Caco-2 (cell line): ENCODE measurements at regions not wholly inside any gene's neighbourhood (a gene's known extent, or its start where the extent isn't known, plus 50 kb on each side); places are given as distances from the start of the nearest gene placed in this dataset.

ENCODE experiments used
- BruUV-seq: library from RNA; stranded (reverse); fragments of 400-500 nt; replicated peaks from 2 replicates; lab custom pipeline; 2021; lab: Mats Ljungman, UMichigan
- CTCF ChIA-PET: fragments of 300-600 bp; sonication (Branson Sonifier 250); formaldehyde crosslinking; loops from one replicate; lab custom pipeline; 2022; ENCODE audit warnings: antibody characterized with exemption; lab: Charles Lee
- POLR2A ChIA-PET: fragments of 300-600 bp; sonication (Branson Sonifier 250); formaldehyde crosslinking; loops from one replicate; lab custom pipeline; 2022; ENCODE audit warnings: antibody characterized with exemption; lab: Charles Lee
- DNase-seq, 2 experiments: peaks; one replicate each; pipeline versions ENCODE4 v3.0.0 to v3.0.0-alpha.2; 2020 to 2022
- H3K27me3 ChIP-seq: replicated peaks from 2 replicates; pipeline ENCODE4 v1.6.0; 2011; ENCODE audit warnings: low read length; ENCODE audit not compliant: control insufficient read depth, insufficient read depth
- H3K36me3 ChIP-seq: 2 replicates; pipeline ENCODE4 v1.5.1; 2011; ENCODE audit warnings: low read length; ENCODE audit not compliant: control insufficient read depth, insufficient read depth
- H3K4me1 ChIP-seq: fragments of 250-450 bp; sonication (Bioruptor Pico); 2 replicates; pipeline ENCODE4 v1.5.1; 2020; ENCODE audit warnings: mild to moderate bottlenecking
- H3K4me3 ChIP-seq: 2 replicates; pipeline ENCODE4 v1.5.1; 2011; ENCODE audit warnings: low read depth, mild to moderate bottlenecking, control low read depth, low read length
- H3K9me3 ChIP-seq: fragments of 250-450 bp; sonication (Bioruptor Pico); 2 replicates; pipeline ENCODE4 v1.5.1; 2020; ENCODE audit warnings: mild to moderate bottlenecking, moderate library complexity
- H3K27ac Mint-ChIP-seq: one replicate; pipeline ENCODE4 v1.8.0; 2022; ENCODE audit warnings: mixed read lengths; ENCODE audit not compliant: unreplicated experiment
- H3K27me3 Mint-ChIP-seq: one replicate; pipeline ENCODE4 v1.8.0; 2022; ENCODE audit warnings: mixed read lengths; ENCODE audit not compliant: insufficient read depth, unreplicated experiment
- H3K36me3 Mint-ChIP-seq: one replicate; pipeline ENCODE4 v1.8.0; 2022; ENCODE audit warnings: mild to moderate bottlenecking, mixed read lengths; ENCODE audit not compliant: insufficient read depth, unreplicated experiment
- H3K4me1 Mint-ChIP-seq: one replicate; pipeline ENCODE4 v1.8.0; 2022; ENCODE audit warnings: low read depth, mixed read lengths; ENCODE audit not compliant: unreplicated experiment
- H3K4me3 Mint-ChIP-seq: one replicate; pipeline ENCODE4 v1.8.0; 2022; ENCODE audit warnings: mild to moderate bottlenecking, moderate library complexity, mixed read lengths; ENCODE audit not compliant: unreplicated experiment
- H3K9me3 Mint-ChIP-seq: one replicate; pipeline ENCODE4 v1.8.0; 2022; ENCODE audit warnings: mixed read lengths; ENCODE audit not compliant: unreplicated experiment
- intact Hi-C: fragments of 100-400 bp; cut with micrococcal nuclease; formaldehyde crosslinking; loops from one replicate; pipeline ENCODE4 v1.10.0; 2022; ENCODE audit not compliant: unreplicated experiment
- TF ChIP-seq, protein P1 (sequence below), 2 experiments: fragments of 200-600 bp in 1 of 2; IDR thresholded peaks; 1 replicate in 1 of 2; 2 replicates in 1 of 2; pipeline versions ENCODE4 v1.5.1 to v1.8.0; 2011 to 2022; ENCODE audit warnings: antibody characterized with exemption in 1 of 2, control low read depth in 1 of 2, inconsistent platforms in 1 of 2, low read depth in 1 of 2, low read length in 1 of 2, mild to moderate bottlenecking in 1 of 2, moderate library complexity in 1 of 2; ENCODE audit not compliant: insufficient read depth in 1 of 2, severe bottlenecking in 1 of 2, unreplicated experiment in 1 of 2

DNA sequence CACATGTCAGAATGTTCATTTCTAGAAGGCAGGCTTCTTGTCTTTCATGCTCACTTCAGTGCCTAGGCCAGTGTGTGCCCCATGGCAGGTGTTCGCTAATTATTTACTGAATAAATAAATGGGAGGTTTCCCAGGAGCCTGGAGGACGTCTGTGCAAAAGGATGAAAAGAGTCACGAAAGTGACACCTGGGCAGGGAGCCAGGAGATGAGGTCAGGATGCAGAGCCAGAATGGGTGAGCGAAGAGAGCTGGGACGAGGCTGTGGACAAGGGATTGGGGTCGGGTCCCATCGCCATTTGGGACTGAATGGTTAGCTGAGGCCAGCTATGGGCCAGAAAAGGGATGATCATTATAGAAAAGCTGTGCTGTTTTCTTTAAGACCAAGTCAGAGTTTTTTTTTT is 560.4 kb downstream of the TBC1D22A start:
- BruUV-seq, result no TSS peak
- H3K27me3 Mint-ChIP-seq, result peaks cover 6% of the 10 kb centered on the region
- H3K9me3 Mint-ChIP-seq, result no peaks in the 10 kb centered on the region
- intact Hi-C loops, result no loop called here
- CTCF ChIA-PET, result no interaction called here
- H3K4me1 Mint-ChIP-seq, result no peaks in the 10 kb centered on the region
- H3K36me3 ChIP-seq, result no peaks in the 10 kb centered on the region
- TF ChIP-seq, protein P1, sequence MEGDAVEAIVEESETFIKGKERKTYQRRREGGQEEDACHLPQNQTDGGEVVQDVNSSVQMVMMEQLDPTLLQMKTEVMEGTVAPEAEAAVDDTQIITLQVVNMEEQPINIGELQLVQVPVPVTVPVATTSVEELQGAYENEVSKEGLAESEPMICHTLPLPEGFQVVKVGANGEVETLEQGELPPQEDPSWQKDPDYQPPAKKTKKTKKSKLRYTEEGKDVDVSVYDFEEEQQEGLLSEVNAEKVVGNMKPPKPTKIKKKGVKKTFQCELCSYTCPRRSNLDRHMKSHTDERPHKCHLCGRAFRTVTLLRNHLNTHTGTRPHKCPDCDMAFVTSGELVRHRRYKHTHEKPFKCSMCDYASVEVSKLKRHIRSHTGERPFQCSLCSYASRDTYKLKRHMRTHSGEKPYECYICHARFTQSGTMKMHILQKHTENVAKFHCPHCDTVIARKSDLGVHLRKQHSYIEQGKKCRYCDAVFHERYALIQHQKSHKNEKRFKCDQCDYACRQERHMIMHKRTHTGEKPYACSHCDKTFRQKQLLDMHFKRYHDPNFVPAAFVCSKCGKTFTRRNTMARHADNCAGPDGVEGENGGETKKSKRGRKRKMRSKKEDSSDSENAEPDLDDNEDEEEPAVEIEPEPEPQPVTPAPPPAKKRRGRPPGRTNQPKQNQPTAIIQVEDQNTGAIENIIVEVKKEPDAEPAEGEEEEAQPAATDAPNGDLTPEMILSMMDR (IDR thresholded peaks at IDR 0.05; ENCODE audit: insufficient read depth in 1 of 2, low read depth in 1 of 2, low read length in 1 of 2, severe bottlenecking in 1 of 2, unreplicated experiment in 1 of 2), result no peak
- no peak for DNase-seq
- H3K4me1 ChIP-seq, result no peaks in the 10 kb centered on the region
- no peaks in the 10 kb centered on the region for H3K36me3 Mint-ChIP-seq
- H3K4me3 ChIP-seq, result no peak overlapping the region
- POLR2A ChIA-PET, result no interaction called here
- H3K9me3 ChIP-seq, result peaks cover 8% of the 10 kb centered on the region
- H3K4me3 Mint-ChIP-seq, result no peak overlapping the region
- no peak overlapping the region for H3K27ac Mint-ChIP-seq
- no peaks in the 10 kb centered on the region for H3K27me3 ChIP-seq

GRCh38 chr22:47320560-47320959 is 558.1 kb downstream of the TBC1D22A start:
- peaks cover 8% of the 10 kb centered on the region for H3K27me3 Mint-ChIP-seq
- H3K4me1 Mint-ChIP-seq, result no peaks in the 10 kb centered on the region
- CTCF ChIA-PET, result no interaction called here
- no peaks in the 10 kb centered on the region for H3K9me3 Mint-ChIP-seq
- H3K4me1 ChIP-seq, result no peaks in the 10 kb centered on the region
- no peaks in the 10 kb centered on the region for H3K36me3 ChIP-seq
- H3K4me3 ChIP-seq, result no peak overlapping the region
- POLR2A ChIA-PET, result no interaction called here
- H3K27me3 ChIP-seq, result no peaks in the 10 kb centered on the region
- BruUV-seq, result no TSS peak
- TF ChIP-seq, protein P1 (IDR thresholded peaks at IDR 0.05; ENCODE audit: insufficient read depth in 1 of 2, low read depth in 1 of 2, low read length in 1 of 2, severe bottlenecking in 1 of 2, unreplicated experiment in 1 of 2), result no peak
- intact Hi-C loops, result no loop called here
- no peaks in the 10 kb centered on the region for H3K36me3 Mint-ChIP-seq
- DNase-seq, result no peak
- peaks cover 8% of the 10 kb centered on the region for H3K9me3 ChIP-seq
- H3K27ac Mint-ChIP-seq, result no peak overlapping the region
- H3K4me3 Mint-ChIP-seq, result no peak overlapping the region

DNA sequence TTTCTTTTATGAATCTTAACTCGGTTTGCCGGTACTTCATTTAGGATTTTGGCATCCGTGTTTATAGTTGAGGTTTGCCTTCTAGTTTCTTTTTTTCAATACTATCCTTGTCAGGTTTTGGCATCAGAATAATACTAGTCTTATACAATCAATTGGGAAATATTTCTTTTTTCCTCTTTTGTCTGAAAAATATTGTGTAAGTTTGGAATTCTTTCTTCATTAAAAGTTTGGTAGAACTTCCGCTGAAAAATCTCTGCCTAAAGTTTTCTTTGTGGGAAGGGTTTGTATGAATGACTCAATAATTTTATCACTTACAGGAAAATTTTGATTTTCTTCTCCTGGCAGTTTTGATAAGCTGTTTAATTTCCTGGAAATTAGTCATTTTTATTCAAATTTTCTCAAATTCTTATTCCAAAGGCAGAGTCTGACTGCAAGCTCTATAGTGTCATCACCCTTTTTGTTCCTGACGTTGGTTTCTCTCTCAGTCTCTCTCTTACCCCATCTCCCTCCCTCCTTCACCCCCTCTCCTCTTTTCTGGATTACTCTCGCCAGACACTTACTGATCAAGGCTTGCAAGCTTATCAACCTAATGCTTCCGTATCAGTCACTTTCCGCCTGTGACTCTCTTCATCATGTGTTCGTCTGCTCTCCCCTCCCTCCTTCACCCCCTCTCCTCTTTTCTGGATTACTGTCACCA is 555.7 kb downstream of the TBC1D22A start:
- TF ChIP-seq, protein P1 (IDR thresholded peaks at IDR 0.05; ENCODE audit: insufficient read depth in 1 of 2, low read depth in 1 of 2, low read length in 1 of 2, severe bottlenecking in 1 of 2, unreplicated experiment in 1 of 2), result no peak
- peaks cover 8% of the 10 kb centered on the region for H3K9me3 ChIP-seq
- ChIA-PET POLR2A (no interaction called here), CTCF (no interaction called here)
- H3K27ac Mint-ChIP-seq, result no peak overlapping the region
- no peaks in the 10 kb centered on the region for H3K9me3 Mint-ChIP-seq
- BruUV-seq, result no TSS peak
- DNase-seq, result no peak
- H3K4me1 Mint-ChIP-seq, result no peaks in the 10 kb centered on the region
- no peaks in the 10 kb centered on the region for H3K36me3 Mint-ChIP-seq
- H3K36me3 ChIP-seq, result no peaks in the 10 kb centered on the region
- peaks cover 18% of the 10 kb centered on the region for H3K27me3 Mint-ChIP-seq
- intact Hi-C loops, result no loop called here
- H3K27me3 ChIP-seq, result no peaks in the 10 kb centered on the region
- no peak overlapping the region for H3K4me3 Mint-ChIP-seq
- H3K4me1 ChIP-seq, result no peaks in the 10 kb centered on the region
- no peak overlapping the region for H3K4me3 ChIP-seq
